Fibroblast of villous mesenchyme (primary cell): ENCODE measurements at regions not wholly inside any gene's neighbourhood (a gene's known extent, or its start where the extent isn't known, plus 50 kb on each side); places are given as distances from the start of the nearest gene placed in this dataset.

Experiments used
- DNase-seq: peaks from one replicate; pipeline ENCODE4 v3.0.0-alpha.2; 2010; ENCODE audit warnings: low read depth
- H3K4me3 ChIP-seq: 2 replicates; pipeline ENCODE4 v1.5.1; 2011; ENCODE audit warnings: low read depth, mild to moderate bottlenecking, low read length
- CTCF ChIP-seq: IDR thresholded peaks from 2 replicates; pipeline ENCODE4 v1.5.1; 2012; ENCODE audit warnings: low read depth, mild to moderate bottlenecking, low read length; ENCODE audit not compliant: insufficient read depth

DNA sequence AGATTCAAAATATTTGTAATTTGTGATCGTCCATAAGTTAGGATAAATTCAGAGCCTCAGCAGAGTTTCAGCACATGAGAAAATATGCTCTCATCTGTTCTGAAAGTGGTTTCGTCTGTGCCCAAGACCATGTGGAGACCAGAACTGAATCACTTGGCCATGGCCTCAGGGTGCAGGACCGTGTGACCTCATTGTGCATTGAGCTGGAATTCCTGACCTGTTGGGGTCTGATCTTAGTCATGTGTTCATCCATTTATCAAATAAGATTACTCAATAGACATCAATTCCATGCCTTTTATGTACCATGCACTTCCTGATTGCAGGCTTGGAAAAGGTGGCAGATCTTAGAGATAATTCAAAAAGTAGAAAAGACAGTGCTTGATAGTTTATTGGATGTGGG lies 680.5 kb downstream of the QKI start:
- H3K4me3 ChIP-seq: no peak overlapping the region
- DNase-seq: no peak
- no peak for TF ChIP-seq CTCF

GRCh38 chr6:164087870-164088269 lies 673.4 kb downstream of the QKI start:
- DNase-seq: no peak
- no peak for TF ChIP-seq CTCF

DNA sequence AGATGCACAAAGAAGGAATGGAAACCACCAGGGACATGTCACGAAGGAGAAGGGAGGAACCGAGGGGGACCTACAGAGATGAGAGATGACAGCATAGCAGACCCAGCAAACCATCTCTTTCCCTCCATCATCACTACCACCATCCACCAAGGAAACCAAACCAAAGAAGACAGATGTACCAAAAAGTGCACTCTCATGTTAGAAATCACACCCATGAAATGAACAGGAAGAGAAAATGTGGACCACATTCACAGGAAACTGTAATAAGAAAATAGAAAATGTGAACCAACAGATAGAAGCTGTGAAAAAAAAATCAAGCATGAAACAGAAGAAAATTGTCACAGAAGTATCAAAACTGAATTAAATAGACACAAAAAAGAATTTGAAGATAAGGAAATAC lies 672.7 kb downstream of the QKI start:
- TF ChIP-seq CTCF: no peak
- no peak overlapping the region for H3K4me3 ChIP-seq
- DNase-seq: no peak

More at GRCh38 chr6:164087870-164088269, 673.4 kb downstream of the QKI start:
- H3K4me3 ChIP-seq: no peak overlapping the region

DNA sequence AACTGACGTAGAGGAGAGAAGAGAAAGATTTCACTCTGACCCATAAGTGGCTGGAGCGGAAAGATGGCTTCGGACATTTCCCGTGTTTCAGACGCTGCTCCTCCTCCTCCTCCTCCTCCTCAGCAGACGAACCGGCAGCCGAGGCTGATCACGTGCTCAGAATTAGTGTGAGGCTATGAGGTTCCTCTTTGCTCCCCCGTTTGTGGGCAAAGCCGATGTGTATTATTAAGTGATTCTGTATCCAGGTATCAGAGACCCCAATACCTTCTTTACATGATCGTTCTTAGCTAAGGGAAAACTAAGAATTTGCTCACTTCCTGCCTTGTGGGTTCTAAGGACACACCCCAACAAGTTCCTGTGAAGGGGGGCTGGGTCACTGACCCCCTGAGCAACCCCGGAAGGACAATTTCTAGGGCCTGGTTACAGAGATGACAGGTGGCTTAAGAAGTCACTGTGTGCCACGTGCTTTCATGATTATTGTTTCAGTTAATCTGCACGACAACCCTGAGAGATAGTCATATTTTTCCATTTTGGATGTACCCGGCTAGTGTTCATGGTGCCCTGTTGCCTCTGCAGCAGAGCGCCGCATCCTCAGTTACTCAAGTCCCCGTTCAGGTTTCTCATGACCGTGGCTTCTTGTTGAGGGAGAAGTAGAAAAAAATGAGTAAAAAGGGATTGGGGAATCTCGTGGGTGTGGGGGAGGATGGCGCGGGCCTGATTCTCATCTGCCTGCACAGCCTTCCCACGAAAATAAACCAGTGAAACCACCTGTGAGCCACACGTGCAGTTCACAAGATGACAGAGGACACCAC lies 671.8 kb downstream of the QKI start:
- no peak for DNase-seq
- no peak for TF ChIP-seq CTCF
- no peak overlapping the region for H3K4me3 ChIP-seq

DNA sequence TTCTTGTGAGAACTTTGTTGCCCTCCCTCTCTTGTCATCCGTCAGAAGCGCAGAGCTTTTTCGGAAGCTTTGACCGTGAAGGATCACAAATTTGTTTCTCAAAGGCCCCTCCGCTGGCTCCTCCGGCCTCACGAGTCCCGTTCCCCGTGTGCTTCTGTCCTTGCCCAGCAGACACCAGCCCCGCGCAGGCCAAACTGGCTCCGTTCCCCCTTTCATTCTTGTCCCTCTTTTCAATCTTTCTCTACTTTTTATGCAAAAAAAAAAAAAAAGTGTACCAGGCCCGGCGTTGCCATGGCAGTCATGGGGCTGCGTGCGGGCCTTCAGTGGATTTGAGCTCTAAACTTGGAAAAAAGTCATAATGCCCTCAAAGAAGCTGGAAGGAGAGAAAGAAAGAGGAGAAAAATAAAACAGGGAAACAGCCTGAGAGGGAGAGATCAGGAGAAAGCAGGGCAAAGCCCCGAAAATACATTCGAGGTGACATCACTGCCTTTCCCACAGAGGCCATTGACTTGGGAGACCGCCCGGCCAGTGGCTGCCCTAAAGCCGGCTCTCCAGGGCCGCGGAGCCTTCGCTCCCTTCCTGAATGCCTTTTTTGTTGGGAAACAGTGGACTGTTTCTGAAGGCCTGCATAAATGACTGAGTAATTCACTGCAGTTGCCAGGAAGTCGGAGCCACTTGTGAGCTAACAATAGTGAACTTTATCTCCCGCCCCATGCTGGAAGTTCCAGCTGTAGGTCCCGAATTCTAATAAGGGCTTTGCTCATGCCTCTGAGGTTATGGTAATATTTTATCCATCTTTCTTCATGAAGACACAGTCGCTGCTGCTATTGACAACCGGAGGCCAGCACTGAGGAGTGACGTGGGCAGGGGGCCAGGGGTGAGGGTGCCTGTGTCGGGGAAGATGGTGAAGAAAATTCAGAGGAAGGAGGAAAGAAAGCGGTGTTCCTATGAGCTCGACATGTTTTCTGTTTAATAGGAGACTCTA lies 670.9 kb downstream of the QKI start:
- no peak for DNase-seq
- TF ChIP-seq CTCF: no peak
- H3K4me3 ChIP-seq: no peak overlapping the region

DNA sequence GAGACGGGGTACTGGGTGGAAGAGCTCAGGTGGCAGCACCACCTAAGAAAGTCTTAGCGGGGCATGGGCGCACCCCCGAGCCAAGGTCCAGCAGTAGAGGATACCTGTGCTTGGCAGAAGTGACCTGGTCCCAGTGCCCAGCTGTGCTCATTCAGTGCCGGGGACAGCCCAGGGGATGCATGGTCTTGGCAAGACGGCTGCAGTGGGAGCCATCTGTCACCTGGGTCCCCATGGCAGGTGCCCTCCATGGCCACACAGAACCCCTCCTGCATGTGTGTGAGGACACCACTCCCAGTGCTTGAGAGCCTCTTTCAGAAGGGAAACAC lies 664.7 kb downstream of the QKI start:
- TF ChIP-seq CTCF: no peak
- no peak overlapping the region for H3K4me3 ChIP-seq
- no peak for DNase-seq
